ENCODE measurements at regions not wholly inside any gene's neighbourhood (a gene's known extent, or its start where the extent isn't known, plus 50 kb on each side); places are given as distances from the start of the nearest gene placed in this dataset.

- Histone ChIP-seq H3K4me3 (ENCODE audit: insufficient read depth, low read depth, low read length) (no peak overlapping the region), H2BK5ac (ENCODE audit: low read depth, low read length, poor library complexity, severe bottlenecking) (no peak overlapping the region), H3K9ac (ENCODE audit: low read depth, low read length) (no peak overlapping the region), H3K27me3 (ENCODE audit: control insufficient read depth, insufficient read depth, low read length) (peaks cover 8% of the 10 kb centered on the region), H3K23ac (ENCODE audit: low read depth, low read length) (no peak overlapping the region), H4K20me1 (ENCODE audit: insufficient read depth, low read length) (no peaks in the 10 kb centered on the region), H3K14ac (replicated peaks; ENCODE audit: low read depth, low read length) (no peak overlapping the region), H3K4me2 (ENCODE audit: low read depth, low read length) (no peak overlapping the region), H4K8ac (ENCODE audit: low read depth in 2 of 2, low read length in 2 of 2) (no peak overlapping the region), H3K4me1 (ENCODE audit: control insufficient read depth, insufficient read depth, low read length) (no peaks in the 10 kb centered on the region), H4K5ac (ENCODE audit: low read depth, low read length) (no peak overlapping the region), H3K9me3 (ENCODE audit: control insufficient read depth, insufficient read depth, low read length) (peaks cover 14% of the 10 kb centered on the region), H3K4ac (ENCODE audit: low read depth, low read length) (peak overlapping the region; percentile 35; the same call in 1 of the 2 replicates), H2BK120ac (ENCODE audit: low read depth, low read length) (0 out of 2 replicates have a peak overlapping the region, but pooled peaks have one; percentile 15), H2BK20ac (ENCODE audit: low read depth, low read length) (no peak overlapping the region), H3K56ac (ENCODE audit: extremely low read depth, insufficient read depth, low read length) (no peak overlapping the region), H2AK5ac (ENCODE audit: low read depth, low read length) (no peak overlapping the region), H3K79me1 (ENCODE audit: low read depth in 1 of 2, low read length in 2 of 2) (no peaks in the 10 kb centered on the region), H3K18ac (ENCODE audit: low read depth, low read length) (no peak overlapping the region), H2AFZ (replicated peaks; ENCODE audit: low read length, poor library complexity) (peak overlapping the region; percentile 1), H3K36me3 (ENCODE audit: control insufficient read depth, insufficient read depth, low read length) (no peaks in the 10 kb centered on the region), H3K27ac (ENCODE audit: insufficient read depth, low read length) (no peak overlapping the region), H2BK15ac (ENCODE audit: low read depth, low read length) (no peak overlapping the region), H3K9me1 (ENCODE audit: insufficient read depth, low read length) (no peaks in the 10 kb centered on the region), H2AK9ac (replicated peaks; ENCODE audit: low read depth, low read length, poor library complexity) (no peak overlapping the region), H4K91ac (ENCODE audit: insufficient read depth, low read depth, low read length) (no peak overlapping the region)
- in situ Hi-C loops (cut with MboI; ENCODE audit: low sequenced_read_pairs) (no loop called here), dilution Hi-C loops (cut with HindIII; ENCODE audit: low sequenced_read_pairs, unreplicated experiment) (no loop called here), intact Hi-C loops (cut with micrococcal nuclease) (no loop called here)
- no TSS peak for BruUV-seq (replicated peaks)
- ChIA-PET CTCF (interaction anchor here (0.7 kb wide), 1 partner anchor 54 kb away, joined by 3 read pairs; no protein-coding TSS in a partner anchor), POLR2A (ENCODE audit: unreplicated experiment) (no interaction called here)
- no peak for DNase-seq
- ATAC-seq (ENCODE audit: low read depth), result no peak; the same call in 1 of the 2 replicates
- TF ChIP-seq POLR2A (IDR thresholded peaks at IDR 0.05; ENCODE audit: low read depth, low read length), result no peak
- no peak for TF ChIP-seq FOS (IDR thresholded peaks at IDR 0.05; ENCODE audit: low read depth, low read length)
- no peak for TF ChIP-seq NFE2L2 (IDR thresholded peaks at IDR 0.05; ENCODE audit: low read depth, low read length)
- 35% methylated on average over 7 of the region's 26 CpGs; no CpG with 5 or more reads in 1 of the 2 experiments for WGBS, 2 experiments (ENCODE audit: extremely low coverage in 2 of 2, insufficient read length in 1 of 2)
These were observed 115.6 kb upstream of the COL5A1 start for GRCh38 chr9:134525841-134526583.

Data from IMR-90 (cell line).